ENCODE measurements at regions not wholly inside any gene's neighbourhood (a gene's known extent, or its start where the extent isn't known, plus 50 kb on each side); places are given as distances from the start of the nearest gene placed in this dataset.
"Not testable (repeated sequence)": the region's sequence is repeated elsewhere in the genome, so short reads cannot be mapped to it uniquely, and the experiment has no call there.

GRCh38 chr5:8727396-8727795 is 818.5 kb downstream of the SEMA5A start:
- ChIA-PET POLR2A (no interaction called here), CTCF (no interaction called here)
- no peaks in the 10 kb centered on the region for H3K27me3 ChIP-seq (replicated peaks; ENCODE audit: control insufficient read depth, insufficient read depth, low read length)
- Mint-ChIP-seq H3K9me3 (ENCODE audit: unreplicated experiment) (peaks cover 10% of the 10 kb centered on the region), H3K27ac (ENCODE audit: unreplicated experiment) (no peak overlapping the region), H3K36me3 (ENCODE audit: insufficient read depth, unreplicated experiment) (no peaks in the 10 kb centered on the region), H3K4me1 (ENCODE audit: low read depth, unreplicated experiment) (no peaks in the 10 kb centered on the region), H3K4me3 (ENCODE audit: unreplicated experiment) (no peak overlapping the region), H3K27me3 (ENCODE audit: insufficient read depth, unreplicated experiment) (no peaks in the 10 kb centered on the region)
- BruUV-seq (replicated peaks): no TSS peak
- H3K36me3 ChIP-seq (ENCODE audit: control insufficient read depth, insufficient read depth, low read length): no peaks in the 10 kb centered on the region
- H3K4me3 ChIP-seq (ENCODE audit: low read depth, low read length): no peak overlapping the region
- intact Hi-C loops (cut with micrococcal nuclease; ENCODE audit: unreplicated experiment): no loop called here
- H3K4me1 ChIP-seq: no peaks in the 10 kb centered on the region
- H3K9me3 ChIP-seq: no peaks in the 10 kb centered on the region
- no peak for DNase-seq
- no peak for TF ChIP-seq CTCF (IDR thresholded peaks at IDR 0.05; ENCODE audit: insufficient read depth in 1 of 2, low read depth in 1 of 2, low read length in 1 of 2, severe bottlenecking in 1 of 2, unreplicated experiment in 1 of 2)

- no peaks in the 10 kb centered on the region for H3K27me3 Mint-ChIP-seq (ENCODE audit: insufficient read depth, unreplicated experiment)
- Histone ChIP-seq H3K4me3 (ENCODE audit: low read depth, low read length) (no peak overlapping the region), H3K27me3 (replicated peaks; ENCODE audit: control insufficient read depth, insufficient read depth, low read length) (no peaks in the 10 kb centered on the region), H3K9me3 (no peaks in the 10 kb centered on the region), H3K4me1 (no peaks in the 10 kb centered on the region), H3K36me3 (ENCODE audit: control insufficient read depth, insufficient read depth, low read length) (no peaks in the 10 kb centered on the region)
- no peak overlapping the region for H3K4me3 Mint-ChIP-seq (ENCODE audit: unreplicated experiment)
- intact Hi-C loops (cut with micrococcal nuclease; ENCODE audit: unreplicated experiment): no loop called here
- no peak for DNase-seq
- no TSS peak for BruUV-seq (replicated peaks)
- H3K4me1 Mint-ChIP-seq (ENCODE audit: low read depth, unreplicated experiment): no peaks in the 10 kb centered on the region
- TF ChIP-seq CTCF (IDR thresholded peaks at IDR 0.05; ENCODE audit: insufficient read depth in 1 of 2, low read depth in 1 of 2, low read length in 1 of 2, severe bottlenecking in 1 of 2, unreplicated experiment in 1 of 2): no peak
- H3K9me3 Mint-ChIP-seq (ENCODE audit: unreplicated experiment): peaks cover 10% of the 10 kb centered on the region
- no peak overlapping the region for H3K27ac Mint-ChIP-seq (ENCODE audit: unreplicated experiment)
- no peaks in the 10 kb centered on the region for H3K36me3 Mint-ChIP-seq (ENCODE audit: insufficient read depth, unreplicated experiment)
- CTCF ChIA-PET: no interaction called here
- POLR2A ChIA-PET: no interaction called here
These were observed 816.4 kb downstream of the SEMA5A start for GRCh38 chr5:8729437-8729836.

- Mint-ChIP-seq H3K27me3 (ENCODE audit: insufficient read depth, unreplicated experiment) (no peaks in the 10 kb centered on the region), H3K9me3 (ENCODE audit: unreplicated experiment) (peaks cover 10% of the 10 kb centered on the region), H3K27ac (ENCODE audit: unreplicated experiment) (no peak overlapping the region), H3K4me1 (ENCODE audit: low read depth, unreplicated experiment) (no peaks in the 10 kb centered on the region), H3K4me3 (ENCODE audit: unreplicated experiment) (no peak overlapping the region), H3K36me3 (ENCODE audit: insufficient read depth, unreplicated experiment) (no peaks in the 10 kb centered on the region)
- POLR2A ChIA-PET: no interaction called here
- no peak for DNase-seq
- Histone ChIP-seq H3K27me3 (replicated peaks; ENCODE audit: control insufficient read depth, insufficient read depth, low read length) (no peaks in the 10 kb centered on the region), H3K9me3 (no peaks in the 10 kb centered on the region), H3K4me1 (no peaks in the 10 kb centered on the region), H3K36me3 (ENCODE audit: control insufficient read depth, insufficient read depth, low read length) (no peaks in the 10 kb centered on the region), H3K4me3 (ENCODE audit: low read depth, low read length) (no peak overlapping the region)
- intact Hi-C loops (cut with micrococcal nuclease; ENCODE audit: unreplicated experiment): no loop called here
- CTCF ChIA-PET: no interaction called here
- BruUV-seq (replicated peaks): no TSS peak
- no peak for TF ChIP-seq CTCF (IDR thresholded peaks at IDR 0.05; ENCODE audit: insufficient read depth in 1 of 2, low read depth in 1 of 2, low read length in 1 of 2, severe bottlenecking in 1 of 2, unreplicated experiment in 1 of 2)
These were observed 815.7 kb downstream of the SEMA5A start for GRCh38 chr5:8730194-8730593.

GRCh38 chr5:8731110-8731509 is 814.8 kb downstream of the SEMA5A start:
- H3K27ac Mint-ChIP-seq (ENCODE audit: unreplicated experiment); H3K9me3 ChIP-seq; POLR2A ChIA-PET; H3K27me3 ChIP-seq (replicated peaks; ENCODE audit: control insufficient read depth, insufficient read depth, low read length); H3K4me1 ChIP-seq; H3K4me3 Mint-ChIP-seq (ENCODE audit: unreplicated experiment); H3K4me3 ChIP-seq (ENCODE audit: low read depth, low read length); H3K36me3 Mint-ChIP-seq (ENCODE audit: insufficient read depth, unreplicated experiment); DNase-seq; intact Hi-C loops (cut with micrococcal nuclease; ENCODE audit: unreplicated experiment); BruUV-seq (replicated peaks); H3K4me1 Mint-ChIP-seq (ENCODE audit: low read depth, unreplicated experiment); H3K36me3 ChIP-seq (ENCODE audit: control insufficient read depth, insufficient read depth, low read length); H3K27me3 Mint-ChIP-seq (ENCODE audit: insufficient read depth, unreplicated experiment): not testable (repeated sequence)
- peaks cover 10% of the 10 kb centered on the region for H3K9me3 Mint-ChIP-seq (ENCODE audit: unreplicated experiment)
- CTCF ChIA-PET: interaction anchor here (0.6 kb wide), 1 partner anchor 108 kb away, joined by 3 read pairs; no protein-coding TSS in a partner anchor

Measured in Caco-2 (cell line).